H7 (cell line): ENCODE measurements at regions not wholly inside any gene's neighbourhood (a gene's known extent, or its start where the extent isn't known, plus 50 kb on each side); places are given as distances from the start of the nearest gene placed in this dataset.
"Not testable (repeated sequence)": the region's sequence is repeated elsewhere in the genome, so short reads cannot be mapped to it uniquely, and the experiment has no call there.

Source experiments
- DNase-seq: peaks from one replicate; pipeline ENCODE4 v3.0.0; 2012
- H3K27me3 ChIP-seq: 2 replicates; pipeline ENCODE4 v1.6.0; 2011; ENCODE audit warnings: mild to moderate bottlenecking, low read length; ENCODE audit not compliant: control insufficient read depth, insufficient read depth
- H3K36me3 ChIP-seq: replicated peaks from 2 replicates; pipeline ENCODE4 v1.5.1; 2011; ENCODE audit warnings: low read length; ENCODE audit not compliant: control insufficient read depth, insufficient read depth
- H3K4me3 ChIP-seq: 2 replicates; pipeline ENCODE4 v1.5.1; 2011; ENCODE audit warnings: low read depth, mild to moderate bottlenecking, control low read depth, low read length, moderate library complexity; ENCODE audit not compliant: insufficient read depth

- H3K27me3 ChIP-seq: peaks cover 73% of the 10 kb centered on the region
- H3K4me3 ChIP-seq: no peak overlapping the region
- no peak for DNase-seq
- H3K36me3 ChIP-seq: no peaks in the 10 kb centered on the region
Observed at GRCh38 chr4:104907074-104907649, 239.5 kb upstream of the TET2 start.

DNA sequence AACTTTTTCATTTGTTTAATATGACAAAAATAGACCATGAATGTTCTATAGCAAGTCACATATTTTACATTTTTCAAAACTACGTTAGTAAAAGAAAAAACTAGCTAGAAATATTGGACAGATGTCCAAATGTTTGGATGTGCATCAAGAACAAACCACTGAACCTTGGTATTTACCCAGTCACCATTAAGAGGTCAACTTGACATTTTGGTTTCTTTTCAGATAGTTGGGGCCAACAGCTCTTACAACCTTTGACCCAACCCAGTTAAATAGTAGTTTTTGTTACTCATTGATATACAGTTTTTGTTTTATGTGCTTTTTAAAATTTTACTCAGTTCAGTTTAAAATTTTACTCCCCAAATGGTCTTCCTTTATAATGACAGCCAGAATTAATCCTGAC, 238.7 kb upstream of the TET2 start:
- no peaks in the 10 kb centered on the region for H3K36me3 ChIP-seq
- H3K27me3 ChIP-seq: peaks cover 80% of the 10 kb centered on the region
- no peak for DNase-seq
- no peak overlapping the region for H3K4me3 ChIP-seq

DNA sequence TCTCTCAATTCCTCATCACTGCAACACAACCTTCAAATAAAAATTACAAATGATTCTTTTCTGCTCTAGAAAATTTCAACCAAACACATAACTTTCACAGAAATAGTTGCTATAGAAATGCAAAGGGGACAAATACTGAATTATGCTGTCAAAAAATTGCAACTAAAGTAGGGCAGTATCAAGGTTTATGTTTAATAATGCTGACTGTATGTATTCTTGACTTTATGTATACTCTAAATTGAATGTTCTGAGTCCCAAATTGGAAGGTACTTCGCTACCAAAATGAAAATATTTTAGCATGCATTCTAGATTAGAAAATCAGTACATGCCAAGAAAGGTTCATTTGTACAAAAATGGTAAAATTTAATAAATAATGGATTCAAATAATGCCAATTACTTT, 237.3 kb upstream of the TET2 start:
- no peak for DNase-seq
- Histone ChIP-seq H3K4me3 (no peak overlapping the region), H3K36me3 (no peaks in the 10 kb centered on the region), H3K27me3 (peaks cover 90% of the 10 kb centered on the region)

DNA sequence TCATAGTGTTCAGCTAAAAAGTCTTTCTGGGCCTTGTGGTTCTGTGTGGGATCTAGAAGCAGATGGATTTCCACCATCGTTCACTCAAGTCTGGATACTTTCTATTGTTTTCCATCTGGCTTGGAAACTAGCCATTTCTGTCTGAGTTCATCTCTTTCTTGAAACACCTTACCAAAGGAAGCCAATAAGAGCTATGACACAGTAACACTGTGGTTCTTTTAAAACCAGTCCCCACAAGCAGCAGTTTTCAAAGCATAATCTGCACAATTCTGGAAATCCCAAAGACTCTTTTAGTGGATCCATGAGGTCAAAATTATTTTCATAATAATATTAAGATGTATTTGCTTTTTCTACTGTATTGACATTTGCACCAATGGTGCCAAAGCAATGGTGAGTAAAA, 234.2 kb upstream of the TET2 start:
- H3K36me3 ChIP-seq: no peaks in the 10 kb centered on the region
- H3K4me3 ChIP-seq: no peak overlapping the region
- peaks cover 89% of the 10 kb centered on the region for H3K27me3 ChIP-seq
- DNase-seq: no peak

GRCh38 chr4:104915373-104915772, 231.3 kb upstream of the TET2 start:
- DNase-seq: no peak
- Histone ChIP-seq H3K4me3 (no peak overlapping the region), H3K36me3 (no peaks in the 10 kb centered on the region), H3K27me3 (peaks cover 93% of the 10 kb centered on the region)

DNA sequence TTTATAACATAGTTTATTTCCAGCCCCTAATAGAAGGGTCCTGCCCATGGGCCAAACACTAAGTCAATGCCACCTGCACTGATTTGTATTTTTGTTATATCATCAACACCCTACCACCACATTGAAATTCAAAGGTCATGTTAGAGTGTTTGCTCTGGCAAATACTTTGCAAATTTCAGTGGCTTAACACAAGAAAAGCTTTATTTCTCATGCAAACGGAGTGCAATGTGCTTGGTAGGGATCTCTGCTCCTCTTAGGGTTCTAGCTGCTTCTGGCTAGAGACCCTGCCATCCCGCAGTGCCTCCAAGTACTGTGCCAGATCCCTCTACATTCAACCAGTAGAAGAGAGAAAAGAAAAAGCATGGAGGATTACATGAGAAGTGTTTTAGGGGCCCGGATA, 230.8 kb upstream of the TET2 start:
- Histone ChIP-seq H3K36me3 (no peaks in the 10 kb centered on the region), H3K4me3 (no peak overlapping the region), H3K27me3 (peaks cover 93% of the 10 kb centered on the region)
- peak; percentile 29 for DNase-seq

DNA sequence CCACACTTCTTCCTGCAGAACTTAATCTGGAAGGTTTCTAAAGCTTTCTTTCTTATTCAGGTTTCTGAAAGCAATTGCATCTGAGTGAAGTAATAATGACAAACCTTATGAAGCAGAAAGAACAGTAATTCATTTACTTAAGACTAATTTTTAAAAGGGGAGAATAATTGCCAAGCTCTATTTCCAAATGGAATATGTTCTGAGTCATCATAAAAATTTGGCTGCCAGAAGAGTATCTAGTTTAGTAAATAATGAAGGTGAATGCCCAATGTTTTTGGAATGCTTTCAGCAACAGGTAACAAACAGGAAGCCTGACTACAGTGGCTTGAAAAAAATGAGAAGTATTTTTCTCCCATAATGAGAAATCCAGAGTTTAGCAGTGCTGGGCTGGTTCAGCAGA, 227.3 kb upstream of the TET2 start:
- peaks cover 80% of the 10 kb centered on the region for H3K27me3 ChIP-seq
- no peaks in the 10 kb centered on the region for H3K36me3 ChIP-seq
- DNase-seq: no peak
- H3K4me3 ChIP-seq: no peak overlapping the region

- peaks cover 18% of the 10 kb centered on the region for H3K27me3 ChIP-seq
- H3K4me3 ChIP-seq: no peak overlapping the region
- no peak for DNase-seq
- no peaks in the 10 kb centered on the region for H3K36me3 ChIP-seq
Observed at GRCh38 chr4:104930298-104930697, 216.4 kb upstream of the TET2 start.

- DNase-seq, H3K36me3 ChIP-seq, H3K4me3 ChIP-seq: not testable (repeated sequence)
- H3K27me3 ChIP-seq: peaks cover 14% of the 10 kb centered on the region
Observed at GRCh38 chr4:104930745-104931736, 215.6 kb upstream of the TET2 start.

- Histone ChIP-seq H3K27me3 (no peaks in the 10 kb centered on the region), H3K4me3 (no peak overlapping the region), H3K36me3 (no peaks in the 10 kb centered on the region)
- DNase-seq: no peak
Observed at GRCh38 chr4:104938624-104939023, 208.1 kb upstream of the TET2 start.

DNA sequence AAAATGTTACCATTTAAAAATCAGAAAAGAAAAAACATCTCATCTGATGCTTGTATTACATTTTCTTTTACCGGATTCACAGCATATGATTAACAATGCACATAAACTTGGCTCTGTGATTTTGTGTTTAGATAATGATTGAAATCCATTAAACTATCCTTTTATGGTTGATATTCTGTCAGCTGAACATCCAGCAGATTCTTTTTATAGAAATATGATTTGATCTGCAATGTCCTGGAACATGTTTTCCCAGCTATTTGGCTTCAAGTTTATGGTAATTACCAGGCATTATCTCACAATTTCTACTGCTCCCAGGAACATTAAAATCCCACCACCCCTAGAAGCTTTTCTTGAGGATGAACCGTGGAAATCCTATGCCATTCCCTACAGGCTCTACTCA, 205.7 kb upstream of the TET2 start:
- peaks cover 2% of the 10 kb centered on the region; the same call in 1 of the 2 replicates for H3K27me3 ChIP-seq
- no peaks in the 10 kb centered on the region for H3K36me3 ChIP-seq
- no peak overlapping the region for H3K4me3 ChIP-seq
- DNase-seq: no peak

DNA sequence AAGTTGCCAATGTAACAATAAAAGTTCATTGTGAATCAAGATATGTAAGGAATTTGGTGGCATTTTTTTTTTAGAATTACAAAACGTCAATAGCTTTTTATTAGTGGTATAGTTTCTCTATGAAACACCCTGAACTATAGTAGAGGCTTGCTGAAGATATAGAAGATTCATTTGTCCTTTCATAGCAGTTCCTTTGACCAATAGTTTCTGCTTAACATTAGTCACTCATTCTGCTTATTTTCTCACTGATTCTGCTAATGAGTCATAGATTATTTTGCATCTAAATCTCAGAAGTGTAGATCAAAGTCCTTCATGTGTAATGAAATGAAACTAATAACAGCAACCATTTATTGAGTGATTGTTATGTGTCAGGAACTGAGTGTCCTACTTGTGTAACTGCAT, 205.0 kb upstream of the TET2 start:
- DNase-seq: no peak
- Histone ChIP-seq H3K36me3 (no peaks in the 10 kb centered on the region), H3K4me3 (no peak overlapping the region), H3K27me3 (peaks cover 2% of the 10 kb centered on the region; the same call in 1 of the 2 replicates)

DNA sequence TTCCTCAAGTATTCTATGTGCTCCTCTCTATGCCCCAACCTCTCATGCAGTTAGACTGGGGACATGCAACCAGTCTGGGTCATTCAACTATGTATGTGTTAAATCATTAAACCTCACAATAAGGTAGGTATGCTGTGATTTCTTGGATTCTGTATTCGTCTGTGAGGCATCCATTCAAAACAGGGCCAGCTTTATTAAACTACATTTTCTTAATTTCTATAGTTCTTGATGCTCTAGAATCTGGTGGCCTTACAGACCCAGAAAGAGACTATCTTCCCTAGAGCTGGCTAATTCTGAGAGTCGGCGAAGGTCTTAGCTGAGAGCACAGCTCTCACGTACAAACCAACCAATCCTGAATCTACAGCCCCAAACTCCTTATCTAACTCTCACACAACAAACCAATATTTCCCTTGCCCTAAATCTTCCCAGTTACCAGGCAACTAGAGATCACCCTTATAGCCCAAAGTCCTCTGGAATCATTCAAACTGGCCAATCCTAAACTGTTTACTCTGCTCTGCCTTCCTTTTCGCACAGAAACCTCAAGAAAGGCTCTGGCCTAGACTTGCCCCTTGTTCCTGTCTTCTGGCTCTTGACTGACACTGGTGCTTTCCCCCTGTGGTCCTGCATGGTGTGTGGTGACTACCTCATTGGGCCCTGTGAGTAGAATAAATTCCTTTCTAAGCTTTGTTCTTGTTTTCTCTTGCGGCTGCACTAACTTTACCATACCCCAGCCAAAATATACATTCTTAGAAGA, 203.5 kb upstream of the TET2 start:
- no peak overlapping the region for H3K4me3 ChIP-seq
- H3K27me3 ChIP-seq: peaks cover 2% of the 10 kb centered on the region; the same call in 1 of the 2 replicates
- no peak for DNase-seq
- no peaks in the 10 kb centered on the region for H3K36me3 ChIP-seq

DNA sequence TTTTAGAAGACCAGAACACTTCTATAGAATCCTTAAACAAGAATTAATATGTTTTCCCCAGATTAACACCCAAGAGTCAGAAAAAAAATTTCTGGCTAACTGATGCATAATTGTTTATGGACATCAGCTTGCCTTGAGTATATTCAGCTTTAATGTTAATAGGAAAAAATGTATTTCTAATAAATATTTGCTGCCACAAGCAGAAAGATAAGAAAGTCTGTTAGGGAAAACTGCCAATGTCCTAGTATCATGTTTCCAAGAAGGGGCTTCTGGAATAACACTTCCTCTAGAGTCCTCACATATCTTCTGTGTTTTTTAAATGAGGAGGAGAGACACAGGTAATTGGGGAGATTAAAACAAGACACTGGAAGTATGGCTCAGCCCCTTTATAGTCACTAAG, 202.1 kb upstream of the TET2 start:
- Histone ChIP-seq H3K36me3 (no peaks in the 10 kb centered on the region), H3K4me3 (no peak overlapping the region)

More for the DNA sequence above, 202.1 kb upstream of the TET2 start:
- DNase-seq: no peak
- H3K27me3 ChIP-seq: peaks cover 2% of the 10 kb centered on the region; the same call in 1 of the 2 replicates
